GM19025 (cell line): ENCODE measurements at regions not wholly inside any gene's neighbourhood (a gene's known extent, or its start where the extent isn't known, plus 50 kb on each side); places are given as distances from the start of the nearest gene placed in this dataset.
"Not testable (repeated sequence)": the region's sequence is repeated elsewhere in the genome, so short reads cannot be mapped to it uniquely, and the experiment has no call there.

Experiments used
- ATAC-seq: cut with Tn5 transposase; IDR thresholded peaks from one replicate; pipeline ENCODE4 v1.9.1; 2021; ENCODE audit warnings: mild to moderate bottlenecking, low read depth, moderate library complexity; ENCODE audit not compliant: unreplicated experiment

DNA sequence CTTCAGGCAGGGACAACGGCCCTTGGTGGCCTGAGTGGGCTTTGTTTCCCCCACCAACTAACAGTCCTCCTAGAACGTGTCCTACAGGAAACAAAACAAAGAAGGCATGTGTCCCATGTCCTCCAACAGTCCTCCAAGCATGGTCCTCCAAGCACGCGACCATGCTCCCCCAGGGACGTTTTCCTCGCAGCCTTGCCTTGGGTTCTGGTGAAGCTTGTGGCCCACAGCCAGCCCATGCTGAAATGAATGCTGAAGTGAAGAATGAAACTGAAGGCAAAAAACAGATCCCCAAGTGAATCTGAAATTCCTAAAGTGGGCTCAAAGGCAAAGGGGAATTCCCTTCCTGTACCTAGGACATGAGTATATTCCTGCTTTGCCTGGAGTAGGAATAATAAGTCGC, 176.6 kb downstream of the JCAD start:
- no peak for ATAC-seq

DNA sequence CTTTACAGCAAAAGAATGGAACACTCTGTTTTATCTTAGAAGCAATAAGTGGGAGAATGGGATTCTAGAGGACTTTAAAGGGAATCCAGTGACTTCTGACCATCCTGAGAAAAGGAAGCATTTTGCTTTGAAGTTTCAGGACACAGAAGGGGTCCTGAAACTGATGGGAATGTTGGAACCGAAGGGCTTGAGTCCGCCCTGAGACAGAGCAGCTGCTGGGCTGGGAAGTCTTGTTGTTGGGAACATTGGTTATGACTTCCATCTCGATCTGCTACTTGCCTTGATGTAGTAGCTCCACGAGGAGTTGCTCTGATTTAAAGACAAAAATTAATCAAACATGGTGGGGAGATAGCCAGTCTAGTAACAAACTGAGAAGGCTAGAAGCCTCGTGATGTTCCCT, 177.6 kb downstream of the JCAD start:
- ATAC-seq: no peak

DNA sequence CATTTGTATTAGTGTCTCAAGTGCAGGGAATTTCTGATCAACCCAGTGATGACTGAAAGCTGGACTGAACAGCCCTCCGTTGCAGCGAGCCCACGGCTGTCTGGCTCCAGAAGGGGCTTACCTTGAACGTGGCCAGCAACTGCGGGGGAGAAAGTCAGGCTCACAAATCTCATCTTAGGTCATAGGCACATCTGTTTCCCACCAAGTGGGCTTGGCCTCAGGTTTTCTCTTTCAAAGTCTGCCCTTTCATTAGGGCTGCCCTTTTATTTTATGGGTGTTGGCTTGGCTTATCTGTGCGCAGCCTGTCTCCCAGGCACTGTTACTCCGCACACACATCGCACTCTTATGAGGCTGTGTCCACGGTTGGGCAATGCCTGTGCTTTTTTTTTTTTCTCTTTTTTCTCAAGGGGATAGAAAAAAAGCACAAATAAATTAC, 178.0 kb downstream of the JCAD start:
- ATAC-seq: no peak

DNA sequence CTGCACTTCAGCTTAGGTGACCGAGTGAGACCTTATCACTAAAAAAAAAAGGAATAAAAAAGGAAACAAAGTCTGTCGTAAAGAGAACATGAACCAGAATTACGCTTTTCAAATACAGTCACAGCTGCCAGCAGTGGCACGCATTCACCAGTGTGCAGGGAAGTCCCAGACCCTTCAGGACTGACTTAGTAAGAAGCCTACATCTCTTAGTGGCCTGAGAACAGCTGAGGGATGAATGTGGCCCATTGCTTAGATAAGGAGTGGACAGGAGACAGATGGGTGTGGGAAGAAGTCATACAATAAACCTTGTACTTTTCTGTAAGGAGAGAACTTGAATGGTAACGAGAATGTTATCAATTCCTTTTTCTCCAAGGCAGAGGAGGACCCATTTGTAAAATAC, 178.5 kb downstream of the JCAD start:
- ATAC-seq: no peak

DNA sequence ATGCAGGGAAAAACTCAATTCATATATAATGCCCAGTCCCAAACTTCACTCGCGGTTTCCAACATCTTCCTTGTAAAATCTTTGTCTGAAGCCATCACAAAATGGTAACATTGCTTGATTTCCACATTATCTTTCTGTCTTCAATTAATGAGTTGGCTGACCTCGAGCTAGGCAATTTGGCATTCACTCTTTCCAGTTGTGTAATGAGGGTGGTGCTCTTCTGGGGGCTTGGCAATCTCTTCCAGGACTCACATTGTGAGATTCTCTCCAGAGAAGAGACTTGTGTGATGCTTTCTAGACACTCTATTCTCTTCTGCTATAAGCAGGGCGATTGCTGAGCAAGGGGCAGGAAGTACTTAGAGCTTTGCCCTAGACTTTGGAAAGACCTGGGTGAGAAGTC, 179.5 kb downstream of the JCAD start:
- ATAC-seq: no peak

DNA sequence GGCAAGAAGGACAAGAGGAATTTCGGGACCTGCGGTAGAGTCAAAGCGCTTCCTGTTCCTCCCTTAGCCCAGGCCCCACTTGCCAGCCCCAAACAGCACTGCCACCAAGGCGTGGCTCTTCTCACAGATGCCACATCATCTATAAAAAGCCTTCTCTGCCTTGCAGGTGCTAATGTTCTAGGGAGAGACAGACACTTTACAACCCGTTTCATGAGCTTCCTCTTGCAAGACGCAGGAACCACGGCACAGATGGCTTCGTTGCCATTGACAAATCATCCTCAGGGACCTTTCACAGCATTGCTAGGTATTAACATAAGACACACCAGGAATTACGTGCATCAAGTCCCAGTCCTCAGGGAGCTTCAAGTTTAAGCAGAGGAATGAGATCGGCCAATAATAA, 180.9 kb downstream of the JCAD start:
- ATAC-seq: no peak

DNA sequence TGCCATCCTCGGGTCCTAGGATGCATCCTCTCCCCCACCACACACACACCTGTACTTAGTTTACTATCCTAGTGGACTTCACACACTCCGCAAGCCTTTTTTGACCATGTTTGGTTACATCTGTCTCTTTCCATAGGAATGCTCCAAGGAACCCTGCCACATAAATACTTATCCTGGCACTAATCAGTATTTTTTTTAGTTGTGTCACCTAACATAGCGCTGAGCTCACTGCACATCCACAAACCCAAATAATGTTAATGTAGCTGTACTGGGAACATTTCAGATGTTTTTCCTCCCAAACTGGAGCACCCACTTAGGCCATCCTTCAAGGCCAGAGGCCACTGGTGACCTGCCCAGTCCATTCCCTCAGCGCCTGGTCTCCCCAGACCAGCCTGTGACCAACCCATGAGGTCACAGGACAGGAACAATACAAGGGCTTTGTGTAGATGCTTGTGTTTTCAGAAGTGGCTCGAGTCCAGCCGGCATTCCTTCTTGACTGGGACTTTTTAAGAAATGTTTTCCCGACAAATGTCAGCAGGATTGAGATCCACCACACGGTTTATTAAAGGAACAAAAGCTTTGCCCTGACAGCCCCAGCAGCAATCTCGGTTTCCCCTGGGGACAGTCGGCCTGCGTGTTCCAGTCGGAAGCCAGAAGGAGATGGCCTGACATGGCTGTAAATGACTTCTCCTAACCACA, 181.4 kb downstream of the JCAD start:
- no peak for ATAC-seq

DNA sequence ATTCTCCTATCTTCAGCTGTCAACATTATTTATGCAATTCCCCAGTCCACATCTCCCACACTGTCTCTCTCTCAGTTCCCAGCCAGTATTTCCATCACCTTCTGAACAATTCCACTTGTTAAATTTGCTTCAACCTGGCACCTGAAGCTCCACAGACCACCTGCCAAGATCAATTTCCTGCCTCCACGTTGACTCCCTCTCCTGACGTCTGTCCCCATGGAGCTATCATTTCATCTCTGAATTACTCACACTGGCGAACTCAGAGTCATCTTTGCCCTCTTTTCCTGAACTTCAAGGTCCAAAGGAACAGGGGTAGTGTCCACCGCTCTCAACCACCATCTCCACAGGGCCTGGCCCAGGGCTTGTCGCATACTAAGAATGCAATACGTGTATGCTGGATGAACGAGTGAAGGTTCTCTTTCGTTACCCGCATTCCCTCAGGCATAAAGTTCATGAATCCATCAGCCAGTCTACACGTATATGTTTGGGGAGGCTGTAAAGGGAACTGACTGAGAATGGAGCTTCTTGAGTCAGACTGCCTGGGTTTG, 183.3 kb downstream of the JCAD start:
- ATAC-seq: no peak

DNA sequence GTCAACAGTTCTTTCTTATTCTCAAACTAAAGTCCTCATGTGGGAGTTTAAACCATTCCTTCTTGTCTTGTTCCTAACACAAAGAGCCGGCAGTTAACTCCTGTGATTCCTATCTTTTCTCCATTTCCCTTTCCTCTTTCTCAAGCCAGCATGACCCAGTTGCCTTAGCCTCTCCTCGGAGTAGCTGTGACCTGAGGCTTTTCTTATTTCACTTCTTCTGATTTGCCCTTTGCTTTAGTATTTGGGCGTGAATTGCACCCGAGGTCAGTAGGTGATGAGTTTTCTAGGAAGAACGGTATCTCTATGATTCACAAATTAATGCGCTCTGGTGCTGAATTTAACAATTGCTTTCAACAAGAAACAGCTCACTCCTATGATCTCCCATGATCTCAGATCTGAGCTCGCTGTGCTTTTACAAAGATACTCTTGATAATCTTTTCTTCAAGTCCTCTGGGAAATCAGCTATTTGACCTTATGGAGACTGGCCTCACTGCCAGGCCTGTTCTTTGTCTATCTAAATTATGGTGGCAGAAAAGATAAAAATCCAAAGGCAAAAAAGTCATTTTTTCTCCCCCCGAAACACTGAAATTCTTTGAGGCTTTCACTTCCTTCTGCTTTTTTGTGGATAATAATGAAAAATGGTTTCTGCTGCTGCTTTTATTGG, 184.6 kb downstream of the JCAD start:
- ATAC-seq: no peak

DNA sequence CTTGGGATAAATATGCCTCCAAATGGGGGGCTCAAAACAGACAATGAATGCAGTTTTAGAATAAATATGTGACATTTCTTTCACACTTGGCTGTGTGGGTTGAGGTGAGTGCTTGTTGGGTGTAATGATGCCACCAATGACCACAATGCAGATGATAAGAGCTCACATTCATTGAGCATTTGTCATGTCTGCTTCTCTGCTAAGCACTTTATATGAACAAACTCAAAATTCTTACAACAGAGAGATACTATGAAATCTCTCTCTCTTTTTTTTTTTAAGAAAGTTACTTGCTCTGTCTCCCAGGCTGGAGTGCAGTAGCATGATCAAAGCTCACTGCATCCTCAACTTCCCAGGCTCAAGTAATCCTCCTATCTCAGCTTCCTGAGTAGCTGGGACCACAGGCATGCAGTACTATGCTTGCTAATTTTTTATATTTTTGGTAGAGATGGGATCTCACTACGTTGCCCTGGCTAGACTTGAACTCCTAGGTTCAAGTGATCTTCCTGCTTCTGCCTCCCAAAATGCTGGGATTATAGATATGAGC, 185.4 kb downstream of the JCAD start:
- no peak for ATAC-seq

DNA sequence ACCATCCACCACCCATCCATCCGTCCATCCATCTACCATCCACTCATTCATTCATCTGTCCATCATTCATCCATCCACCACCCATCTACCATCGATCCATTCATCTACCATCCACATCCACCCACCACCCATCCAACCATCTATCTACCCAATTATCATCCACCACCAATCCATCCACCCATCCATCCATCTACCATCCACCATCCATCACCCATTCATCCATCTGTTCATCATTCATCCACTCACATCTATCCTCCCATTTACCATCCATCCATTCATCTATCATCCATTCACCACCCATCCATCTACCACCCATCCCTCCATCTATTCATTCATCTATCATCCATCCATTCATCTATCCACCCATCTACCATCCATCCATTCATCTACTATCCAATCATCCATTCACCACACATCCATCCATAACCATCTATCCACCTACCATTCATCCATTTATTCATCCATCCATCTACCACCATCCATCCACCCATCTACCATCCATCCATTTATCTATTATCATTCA, 188.8 kb downstream of the JCAD start:
- ATAC-seq: no peak

DNA sequence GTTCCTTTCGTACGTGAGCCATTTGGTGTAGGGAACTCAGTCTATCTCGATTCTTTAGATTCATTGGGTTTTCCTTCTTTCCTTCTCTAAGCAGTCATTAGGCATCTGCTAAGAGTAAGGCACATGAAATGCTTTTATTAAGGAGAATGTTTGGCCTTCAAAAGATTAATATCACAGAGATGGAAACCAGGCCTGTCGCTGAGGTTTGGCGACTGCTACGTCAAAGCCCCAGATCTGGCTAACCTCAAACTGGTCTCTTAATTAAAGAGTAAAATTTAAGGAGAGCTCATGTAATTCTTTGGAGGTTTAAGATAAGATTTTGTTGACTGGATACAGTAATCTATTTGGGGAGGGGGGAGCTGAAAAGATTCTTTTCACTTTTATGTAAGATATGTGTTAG, 189.8 kb downstream of the JCAD start:
- ATAC-seq: no peak

DNA sequence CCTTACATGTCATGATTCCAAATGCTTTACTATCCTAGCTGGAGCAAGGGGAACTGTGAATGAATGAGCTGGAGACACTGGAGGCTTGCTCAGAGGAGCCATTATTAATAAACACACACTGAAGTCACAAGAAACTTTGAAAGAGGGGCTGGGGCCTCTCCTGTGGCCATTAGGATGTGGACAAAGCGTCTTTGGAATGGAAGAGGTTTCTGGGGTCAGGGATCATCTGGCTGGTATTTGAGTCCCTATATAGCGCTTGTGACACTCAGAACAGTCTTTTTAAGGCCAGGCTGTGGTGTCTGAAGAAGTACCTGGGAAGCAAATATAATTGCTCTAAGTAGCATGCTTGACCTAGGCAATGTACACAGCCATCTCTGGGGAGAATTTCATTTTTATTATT, 193.0 kb downstream of the JCAD start:
- ATAC-seq: no peak

DNA sequence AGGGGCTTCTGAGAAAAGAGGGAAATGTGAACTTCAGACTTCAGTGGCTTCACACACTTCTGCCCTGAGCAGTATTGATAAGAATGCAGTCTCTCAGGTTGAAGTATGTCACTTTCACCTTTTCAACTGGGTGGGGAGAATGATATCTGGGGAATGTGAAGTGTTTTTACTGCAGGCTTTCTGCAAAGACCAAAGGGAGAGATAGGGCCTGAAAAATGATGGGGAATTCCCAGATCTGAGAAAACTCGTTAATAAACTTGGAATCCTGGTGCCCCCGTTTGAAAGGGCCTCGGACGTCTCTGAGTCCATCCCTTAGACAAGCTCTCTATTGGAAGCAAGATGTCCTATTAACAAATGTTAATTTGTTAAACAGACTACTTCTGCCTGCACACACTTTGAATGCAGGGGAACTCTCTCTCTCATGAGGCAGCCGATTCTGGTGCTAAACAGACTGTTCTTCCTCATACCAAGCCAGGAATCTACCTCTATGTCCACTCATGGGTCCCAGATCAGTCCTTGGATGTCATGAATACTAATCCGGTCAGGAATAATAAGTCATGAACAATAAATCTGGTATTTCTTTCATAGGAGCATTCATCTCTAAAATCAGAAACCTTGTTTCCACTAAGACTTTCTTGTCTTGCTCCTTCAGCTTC, 193.6 kb downstream of the JCAD start:
- no peak for ATAC-seq

DNA sequence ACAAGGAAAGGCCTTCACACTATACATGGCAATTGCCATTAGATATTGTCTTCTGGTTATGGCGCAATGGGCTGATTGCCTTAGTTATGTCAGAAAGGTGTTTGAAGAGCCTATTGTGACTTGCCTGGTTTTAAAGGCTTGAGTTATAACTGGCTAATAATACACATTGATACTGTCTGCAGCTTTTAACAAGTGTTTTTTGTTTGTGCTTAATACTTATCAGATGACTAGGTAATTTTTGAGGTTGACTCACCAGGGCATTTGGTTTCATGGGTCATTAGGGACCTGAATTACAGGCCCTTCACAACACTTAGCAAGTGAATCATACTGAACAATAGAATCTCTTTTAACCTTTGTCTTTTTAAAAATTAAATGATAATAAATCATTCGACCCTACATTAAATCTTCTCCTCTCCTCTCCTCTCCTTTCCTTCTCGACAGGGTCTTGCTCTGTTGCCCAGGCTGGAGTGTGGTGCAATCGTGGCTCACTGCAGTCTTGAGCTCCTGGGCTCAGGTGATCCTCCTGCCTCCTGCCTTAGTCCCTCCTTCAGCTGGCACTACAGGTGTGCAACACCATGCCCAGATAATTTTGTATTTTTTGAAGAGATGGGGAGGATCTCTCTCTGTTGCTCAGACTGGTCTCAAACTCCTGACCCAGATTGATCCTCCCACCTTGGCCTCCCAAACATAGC, 196.3 kb downstream of the JCAD start:
- ATAC-seq: no peak

DNA sequence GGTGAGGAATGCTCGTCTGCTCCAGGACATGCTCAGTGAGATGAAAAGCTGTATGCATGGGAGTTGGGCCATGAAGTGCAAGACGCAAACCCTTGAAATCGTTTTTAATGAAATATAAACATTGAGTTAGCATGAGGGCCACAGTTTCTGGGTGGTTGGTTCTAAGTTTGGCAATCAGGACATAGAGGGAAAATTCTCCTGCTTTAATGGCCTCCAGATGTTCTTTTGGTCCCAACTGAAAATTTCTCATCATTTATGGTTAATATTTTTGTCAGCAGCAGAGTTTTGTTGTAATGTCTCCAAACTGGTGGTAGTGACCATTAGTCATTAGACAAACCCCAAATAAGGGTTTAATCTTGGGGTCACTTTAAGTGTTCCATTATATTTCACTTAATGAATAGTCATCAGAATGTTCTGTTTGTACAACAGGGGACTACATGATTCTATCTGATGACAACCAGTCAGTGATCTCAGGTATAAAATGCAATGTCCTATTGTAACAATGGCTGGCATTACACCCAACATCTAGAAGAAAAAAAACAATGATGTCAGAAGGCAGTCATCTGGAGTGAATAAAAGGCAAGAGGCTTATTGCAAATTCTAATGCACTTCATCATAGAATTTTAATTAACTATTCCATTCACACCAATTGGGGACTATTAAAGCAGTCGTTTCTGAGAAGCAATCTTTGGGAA, 197.4 kb downstream of the JCAD start:
- ATAC-seq: no peak

DNA sequence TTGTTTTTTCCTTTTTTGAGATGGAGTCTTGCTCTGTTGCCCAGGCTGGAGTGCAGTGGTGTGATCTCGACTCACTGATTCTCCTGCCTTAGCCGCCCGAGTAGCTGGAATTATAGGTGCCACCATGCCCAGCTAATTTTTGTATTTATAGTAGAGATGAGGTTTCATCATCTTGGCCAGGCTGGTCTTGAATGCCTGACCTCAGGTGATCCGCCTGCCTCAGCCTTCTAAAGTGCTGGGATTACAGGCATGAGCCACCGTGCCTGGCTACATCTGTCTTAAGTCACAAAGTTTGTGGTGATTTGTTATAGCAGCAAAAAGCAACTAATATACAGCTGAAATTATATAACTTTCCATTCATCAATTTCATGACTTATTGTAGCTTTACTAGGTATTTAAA, 198.2 kb downstream of the JCAD start:
- ATAC-seq: not testable (repeated sequence)

DNA sequence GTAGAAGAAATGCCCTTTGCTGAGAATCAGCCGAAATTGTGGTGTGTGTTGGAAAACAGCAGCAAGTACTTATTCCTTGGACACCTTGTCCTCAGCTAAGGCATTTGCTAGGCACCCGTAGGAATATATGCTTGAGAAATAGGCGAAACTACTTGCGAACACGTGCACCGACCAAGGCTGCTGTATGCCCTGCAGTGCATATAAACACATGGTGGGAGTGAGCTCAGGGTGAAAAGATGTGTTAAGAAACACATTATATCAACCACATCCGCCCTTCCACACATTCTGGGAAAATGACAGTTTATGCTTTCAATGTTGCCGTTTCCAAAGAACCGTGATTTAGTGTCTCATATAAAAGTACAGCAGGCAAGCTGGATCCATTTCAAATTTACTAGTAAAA, 199.2 kb downstream of the JCAD start:
- no peak for ATAC-seq

DNA sequence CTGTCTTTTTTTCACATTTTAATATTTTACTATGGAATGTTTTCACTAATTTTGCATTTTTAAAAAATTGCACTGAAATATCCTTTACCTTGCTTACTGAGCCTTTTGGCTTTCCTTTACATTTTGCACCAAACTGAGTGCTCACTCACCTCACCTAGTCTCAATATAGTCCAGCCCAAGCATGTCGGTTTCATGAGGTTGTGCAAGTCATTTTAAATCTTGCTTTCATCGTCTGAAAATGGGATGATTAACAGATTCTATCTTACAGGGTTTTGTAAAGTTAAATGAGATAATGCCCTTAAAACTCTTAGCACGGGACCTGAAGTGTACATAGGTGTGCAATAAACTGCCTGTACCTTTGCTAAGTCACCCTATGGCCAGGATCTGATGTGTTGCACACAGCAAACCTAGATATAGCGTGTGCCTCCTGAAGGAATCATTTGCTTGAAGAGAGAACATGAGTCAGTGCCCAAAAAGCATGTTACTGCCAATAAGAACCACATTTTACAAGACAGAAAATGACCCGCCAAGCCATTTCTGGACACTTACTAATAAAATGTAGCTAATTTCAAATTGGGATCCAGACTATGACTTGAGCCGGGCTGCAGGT, 199.8 kb downstream of the JCAD start:
- ATAC-seq: no peak
